ENCODE measurements at regions not wholly inside any gene's neighbourhood (a gene's known extent, or its start where the extent isn't known, plus 50 kb on each side); places are given as distances from the start of the nearest gene placed in this dataset.

DNA sequence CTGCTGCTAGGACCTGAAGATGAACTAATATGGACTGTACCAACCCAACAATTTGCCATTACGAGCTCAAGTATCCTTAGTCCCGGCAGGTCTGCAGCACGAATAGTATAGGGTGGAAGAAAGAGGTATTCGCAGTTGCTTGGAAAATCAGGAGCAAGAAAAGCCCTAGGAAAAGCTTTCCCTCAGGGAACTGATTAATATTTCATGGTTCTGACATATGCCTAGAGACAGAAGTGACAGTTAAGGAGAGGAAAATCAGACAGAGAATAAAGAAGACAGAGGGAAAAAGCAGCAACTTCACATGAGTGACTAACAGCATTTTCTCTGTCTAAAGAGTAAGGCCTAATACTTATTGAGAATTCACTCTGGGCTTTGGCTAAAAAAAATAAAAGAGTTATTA, 602.9 kb upstream of the ATP2B1 start:
- no peak overlapping the region for H3K9ac ChIP-seq (ENCODE audit: control insufficient read depth, insufficient read depth, low read length)
- WGBS (ENCODE audit: insufficient coverage, insufficient replicate concordance, low lambda C conversion rate, missing lambda C conversion rate): 39% methylated on average over 4 of the region's 4 CpGs
- H4K20me1 ChIP-seq (ENCODE audit: control insufficient read depth, insufficient read depth): no peaks in the 10 kb centered on the region
- intact Hi-C loops (cut with micrococcal nuclease; ENCODE audit: unreplicated experiment) (no loop called here), in situ Hi-C loops (cut with MboI) (no loop called here)
- DNase-seq (ENCODE audit: low read depth, low spot score) (no peak), FAIRE-seq (no peak), ATAC-seq (no peak)
- ChIA-PET SMC1A (ENCODE audit: uncharacterized antibody, unreplicated experiment) (interaction anchor here (0.8 to 1.4 kb wide), 2 partner anchors 12 to 26 kb away, joined by 3 to 4 read pairs; no protein-coding TSS in a partner anchor), RAD21 (ENCODE audit: unreplicated experiment) (no interaction called here), CTCF (no interaction called here), POLR2A (no interaction called here)
- no peaks in the 10 kb centered on the region for H3K9me3 ChIP-seq (replicated peaks; ENCODE audit: control insufficient read depth, insufficient read depth, low read length)
- H3K4me2 ChIP-seq (ENCODE audit: control insufficient read depth, insufficient read depth): no peak overlapping the region
- H2AFZ ChIP-seq (ENCODE audit: control insufficient read depth, low read depth, low read length): no peak overlapping the region
- no peaks in the 10 kb centered on the region for H3K4me1 ChIP-seq (ENCODE audit: control insufficient read depth, insufficient read depth, low read length)
- H3K4me3 ChIP-seq: no peak overlapping the region
- no peak overlapping the region for H3K27ac ChIP-seq (ENCODE audit: control insufficient read depth, insufficient read depth)
- no peaks in the 10 kb centered on the region for H3K79me2 ChIP-seq (ENCODE audit: control insufficient read depth, insufficient read depth, low read length)
- no peaks in the 10 kb centered on the region for H3K36me3 ChIP-seq (ENCODE audit: control insufficient read depth in 2 of 2, insufficient read depth in 2 of 2, low read length in 1 of 2)
- H3K27me3 ChIP-seq (replicated peaks in 1 of 2; ENCODE audit: control insufficient read depth in 2 of 2, insufficient read depth in 2 of 2, low read length in 1 of 2): no peaks in the 10 kb centered on the region
- TF ChIP-seq SMAD5 (IDR thresholded peaks at IDR 0.05; ENCODE audit: low read depth): no peak
- TF ChIP-seq ZZZ3 (IDR thresholded peaks at IDR 0.05; ENCODE audit: control insufficient read depth, insufficient read length, low read depth): no peak
- no peak for TF ChIP-seq SMC3 (IDR thresholded peaks at IDR 0.05; ENCODE audit: borderline replicate concordance, low read length)
- TF ChIP-seq, protein P1, sequence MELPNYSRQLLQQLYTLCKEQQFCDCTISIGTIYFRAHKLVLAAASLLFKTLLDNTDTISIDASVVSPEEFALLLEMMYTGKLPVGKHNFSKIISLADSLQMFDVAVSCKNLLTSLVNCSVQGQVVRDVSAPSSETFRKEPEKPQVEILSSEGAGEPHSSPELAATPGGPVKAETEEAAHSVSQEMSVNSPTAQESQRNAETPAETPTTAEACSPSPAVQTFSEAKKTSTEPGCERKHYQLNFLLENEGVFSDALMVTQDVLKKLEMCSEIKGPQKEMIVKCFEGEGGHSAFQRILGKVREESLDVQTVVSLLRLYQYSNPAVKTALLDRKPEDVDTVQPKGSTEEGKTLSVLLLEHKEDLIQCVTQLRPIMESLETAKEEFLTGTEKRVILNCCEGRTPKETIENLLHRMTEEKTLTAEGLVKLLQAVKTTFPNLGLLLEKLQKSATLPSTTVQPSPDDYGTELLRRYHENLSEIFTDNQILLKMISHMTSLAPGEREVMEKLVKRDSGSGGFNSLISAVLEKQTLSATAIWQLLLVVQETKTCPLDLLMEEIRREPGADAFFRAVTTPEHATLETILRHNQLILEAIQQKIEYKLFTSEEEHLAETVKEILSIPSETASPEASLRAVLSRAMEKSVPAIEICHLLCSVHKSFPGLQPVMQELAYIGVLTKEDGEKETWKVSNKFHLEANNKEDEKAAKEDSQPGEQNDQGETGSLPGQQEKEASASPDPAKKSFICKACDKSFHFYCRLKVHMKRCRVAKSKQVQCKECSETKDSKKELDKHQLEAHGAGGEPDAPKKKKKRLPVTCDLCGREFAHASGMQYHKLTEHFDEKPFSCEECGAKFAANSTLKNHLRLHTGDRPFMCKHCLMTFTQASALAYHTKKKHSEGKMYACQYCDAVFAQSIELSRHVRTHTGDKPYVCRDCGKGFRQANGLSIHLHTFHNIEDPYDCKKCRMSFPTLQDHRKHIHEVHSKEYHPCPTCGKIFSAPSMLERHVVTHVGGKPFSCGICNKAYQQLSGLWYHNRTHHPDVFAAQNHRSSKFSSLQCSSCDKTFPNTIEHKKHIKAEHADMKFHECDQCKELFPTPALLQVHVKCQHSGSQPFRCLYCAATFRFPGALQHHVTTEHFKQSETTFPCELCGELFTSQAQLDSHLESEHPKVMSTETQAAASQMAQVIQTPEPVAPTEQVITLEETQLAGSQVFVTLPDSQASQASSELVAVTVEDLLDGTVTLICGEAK (IDR thresholded peaks at IDR 0.05; ENCODE audit: borderline replicate concordance): no peak
- no peak for TF ChIP-seq CHD2 (IDR thresholded peaks at IDR 0.05; ENCODE audit: borderline replicate concordance, low read depth, low read length)
- no peak for TF ChIP-seq HDAC6 (IDR thresholded peaks at IDR 0.05; ENCODE audit: unreplicated experiment)
- TF ChIP-seq NR2C1 (IDR thresholded peaks at IDR 0.05): no peak
- no peak for TF ChIP-seq SREBF1 (IDR thresholded peaks at IDR 0.05; ENCODE audit: low read length)
- TF ChIP-seq, protein P2, sequence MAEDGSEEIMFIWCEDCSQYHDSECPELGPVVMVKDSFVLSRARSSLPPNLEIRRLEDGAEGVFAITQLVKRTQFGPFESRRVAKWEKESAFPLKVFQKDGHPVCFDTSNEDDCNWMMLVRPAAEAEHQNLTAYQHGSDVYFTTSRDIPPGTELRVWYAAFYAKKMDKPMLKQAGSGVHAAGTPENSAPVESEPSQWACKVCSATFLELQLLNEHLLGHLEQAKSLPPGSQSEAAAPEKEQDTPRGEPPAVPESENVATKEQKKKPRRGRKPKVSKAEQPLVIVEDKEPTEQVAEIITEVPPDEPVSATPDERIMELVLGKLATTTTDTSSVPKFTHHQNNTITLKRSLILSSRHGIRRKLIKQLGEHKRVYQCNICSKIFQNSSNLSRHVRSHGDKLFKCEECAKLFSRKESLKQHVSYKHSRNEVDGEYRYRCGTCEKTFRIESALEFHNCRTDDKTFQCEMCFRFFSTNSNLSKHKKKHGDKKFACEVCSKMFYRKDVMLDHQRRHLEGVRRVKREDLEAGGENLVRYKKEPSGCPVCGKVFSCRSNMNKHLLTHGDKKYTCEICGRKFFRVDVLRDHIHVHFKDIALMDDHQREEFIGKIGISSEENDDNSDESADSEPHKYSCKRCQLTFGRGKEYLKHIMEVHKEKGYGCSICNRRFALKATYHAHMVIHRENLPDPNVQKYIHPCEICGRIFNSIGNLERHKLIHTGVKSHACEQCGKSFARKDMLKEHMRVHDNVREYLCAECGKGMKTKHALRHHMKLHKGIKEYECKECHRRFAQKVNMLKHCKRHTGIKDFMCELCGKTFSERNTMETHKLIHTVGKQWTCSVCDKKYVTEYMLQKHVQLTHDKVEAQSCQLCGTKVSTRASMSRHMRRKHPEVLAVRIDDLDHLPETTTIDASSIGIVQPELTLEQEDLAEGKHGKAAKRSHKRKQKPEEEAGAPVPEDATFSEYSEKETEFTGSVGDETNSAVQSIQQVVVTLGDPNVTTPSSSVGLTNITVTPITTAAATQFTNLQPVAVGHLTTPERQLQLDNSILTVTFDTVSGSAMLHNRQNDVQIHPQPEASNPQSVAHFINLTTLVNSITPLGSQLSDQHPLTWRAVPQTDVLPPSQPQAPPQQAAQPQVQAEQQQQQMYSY (CRISPR knock-in tag; IDR thresholded peaks at IDR 0.05): no peak
- no peak for TF ChIP-seq GATAD2B (conservative IDR thresholded peaks at IDR 0.05; ENCODE audit: low read depth)
- TF ChIP-seq, protein P3, sequence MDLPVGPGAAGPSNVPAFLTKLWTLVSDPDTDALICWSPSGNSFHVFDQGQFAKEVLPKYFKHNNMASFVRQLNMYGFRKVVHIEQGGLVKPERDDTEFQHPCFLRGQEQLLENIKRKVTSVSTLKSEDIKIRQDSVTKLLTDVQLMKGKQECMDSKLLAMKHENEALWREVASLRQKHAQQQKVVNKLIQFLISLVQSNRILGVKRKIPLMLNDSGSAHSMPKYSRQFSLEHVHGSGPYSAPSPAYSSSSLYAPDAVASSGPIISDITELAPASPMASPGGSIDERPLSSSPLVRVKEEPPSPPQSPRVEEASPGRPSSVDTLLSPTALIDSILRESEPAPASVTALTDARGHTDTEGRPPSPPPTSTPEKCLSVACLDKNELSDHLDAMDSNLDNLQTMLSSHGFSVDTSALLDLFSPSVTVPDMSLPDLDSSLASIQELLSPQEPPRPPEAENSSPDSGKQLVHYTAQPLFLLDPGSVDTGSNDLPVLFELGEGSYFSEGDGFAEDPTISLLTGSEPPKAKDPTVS (IDR thresholded peaks at IDR 0.05; ENCODE audit: low read depth, low read length): no peak
- TF ChIP-seq, protein P4, sequence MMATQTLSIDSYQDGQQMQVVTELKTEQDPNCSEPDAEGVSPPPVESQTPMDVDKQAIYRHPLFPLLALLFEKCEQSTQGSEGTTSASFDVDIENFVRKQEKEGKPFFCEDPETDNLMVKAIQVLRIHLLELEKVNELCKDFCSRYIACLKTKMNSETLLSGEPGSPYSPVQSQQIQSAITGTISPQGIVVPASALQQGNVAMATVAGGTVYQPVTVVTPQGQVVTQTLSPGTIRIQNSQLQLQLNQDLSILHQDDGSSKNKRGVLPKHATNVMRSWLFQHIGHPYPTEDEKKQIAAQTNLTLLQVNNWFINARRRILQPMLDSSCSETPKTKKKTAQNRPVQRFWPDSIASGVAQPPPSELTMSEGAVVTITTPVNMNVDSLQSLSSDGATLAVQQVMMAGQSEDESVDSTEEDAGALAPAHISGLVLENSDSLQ (IDR thresholded peaks at IDR 0.05): no peak
- no peak for TF ChIP-seq GABPA (IDR thresholded peaks at IDR 0.05; ENCODE audit: low read depth)
- BruUV-seq (replicated peaks): no TSS peak

All from GM12878 (cell line).